HG03060 (cell line): ENCODE measurements at regions not wholly inside any gene's neighbourhood (a gene's known extent, or its start where the extent isn't known, plus 50 kb on each side); places are given as distances from the start of the nearest gene placed in this dataset.

Experiments used
- ATAC-seq: cut with Tn5 transposase; IDR thresholded peaks from one replicate; pipeline ENCODE4 v1.9.1; 2021; ENCODE audit warnings: low read depth, moderate number of reproducible peaks; ENCODE audit not compliant: unreplicated experiment

DNA sequence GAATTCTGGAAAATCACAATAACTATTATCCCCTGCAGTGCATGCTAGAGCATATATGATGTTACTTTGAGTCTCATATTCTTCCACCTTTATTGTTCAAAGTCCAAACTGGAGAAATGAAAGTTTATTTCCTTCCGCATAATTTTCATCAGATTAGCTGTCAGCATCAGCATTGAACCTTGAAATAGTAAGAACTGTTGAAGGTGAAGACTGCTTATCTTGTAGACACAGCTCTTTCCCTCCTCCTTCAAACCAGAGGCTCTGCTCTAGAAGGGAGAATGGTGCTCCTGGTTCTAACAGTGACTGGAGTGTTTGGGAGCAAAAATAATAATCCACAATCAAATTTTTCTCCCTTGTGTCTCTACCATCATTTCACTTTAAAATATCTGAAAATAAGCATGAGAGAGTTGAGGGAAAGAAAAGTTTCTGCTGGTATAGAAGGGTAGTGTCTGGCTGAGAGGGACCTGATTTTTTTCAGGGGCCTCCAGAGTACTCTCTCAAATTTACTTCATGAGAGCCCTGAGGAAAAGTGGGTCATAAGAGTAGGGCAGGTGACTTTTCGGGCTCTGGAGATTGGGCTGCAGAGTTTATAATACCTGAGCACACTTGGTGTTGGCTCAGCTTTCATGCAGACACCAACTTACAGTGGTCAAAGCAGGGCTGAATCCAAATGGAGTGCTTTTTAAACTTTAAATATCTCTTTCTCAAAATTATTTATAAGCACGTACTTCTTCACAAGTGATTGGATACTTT is 170.4 kb downstream of the ZDHHC21 start:
- no peak for ATAC-seq

DNA sequence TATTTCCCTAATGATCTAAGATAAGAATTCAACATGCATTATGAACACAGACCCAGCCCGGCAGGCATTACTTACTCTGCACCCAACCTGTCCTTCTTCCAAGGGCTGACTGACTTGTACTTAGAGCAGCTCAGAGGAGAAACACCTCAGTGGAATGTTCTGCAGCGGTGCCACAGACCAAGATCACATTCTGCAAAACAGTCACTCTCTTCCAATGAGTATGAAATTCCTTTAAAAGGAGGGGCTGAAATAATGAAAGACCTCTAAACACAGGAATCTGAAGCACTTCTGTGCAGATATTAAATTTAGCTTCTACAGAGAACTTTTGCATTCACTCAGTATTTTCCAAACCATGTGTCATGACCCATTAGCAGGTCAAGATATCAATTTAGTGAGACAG is 172.9 kb downstream of the ZDHHC21 start:
- no peak for ATAC-seq

DNA sequence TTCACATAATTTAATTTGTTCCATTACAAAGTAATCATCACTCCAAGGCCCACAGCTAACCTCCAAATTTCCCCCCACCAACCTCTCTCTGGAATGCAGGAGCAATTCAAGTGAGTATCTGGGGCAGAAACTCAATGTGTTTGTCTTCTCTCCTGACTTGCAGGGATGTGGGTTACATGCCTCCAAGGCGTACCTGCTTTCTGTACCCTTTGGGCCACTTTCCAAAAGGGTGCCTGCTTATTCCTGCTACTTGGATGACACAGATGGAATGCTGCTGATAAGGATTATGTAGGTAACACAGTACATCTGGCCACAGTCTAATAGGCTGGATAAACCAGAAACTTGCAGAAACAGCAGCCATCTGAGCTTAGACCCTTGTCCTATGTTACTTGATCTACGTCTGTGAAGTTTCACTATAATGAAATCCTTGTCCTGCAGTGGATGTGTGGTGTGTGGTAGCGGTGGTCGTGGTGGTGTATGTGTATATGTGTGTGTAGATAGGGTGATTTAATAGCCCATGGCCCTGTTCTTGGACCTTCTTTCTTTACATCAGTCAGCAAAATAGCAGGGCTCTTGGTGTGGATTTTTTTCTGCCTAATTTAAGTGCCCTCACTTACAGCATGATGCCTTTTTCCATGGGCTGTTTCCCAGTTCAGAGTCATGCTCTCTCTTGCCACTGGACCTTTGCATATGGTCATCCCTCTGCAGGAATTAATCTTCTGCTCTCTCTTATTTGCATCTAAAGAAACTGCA is 175.9 kb downstream of the ZDHHC21 start:
- ATAC-seq, result no peak

DNA sequence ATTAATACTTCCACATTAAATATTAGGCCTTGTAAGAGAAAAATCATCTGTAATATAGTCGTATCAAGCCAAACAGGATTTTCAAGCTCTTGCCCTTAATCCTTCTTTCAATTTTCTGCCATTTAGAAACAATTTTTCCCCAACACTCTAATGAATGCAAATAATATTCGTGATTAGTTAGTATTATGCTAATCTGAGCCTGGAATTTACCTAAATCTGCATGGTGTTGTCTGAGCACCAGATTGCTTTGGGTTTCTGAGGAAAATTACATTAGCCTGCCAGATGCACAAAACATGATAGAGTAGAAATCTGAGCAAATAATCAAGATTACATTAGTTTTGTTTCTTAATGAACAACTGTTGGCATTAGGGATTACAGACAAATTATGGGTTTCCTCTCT is 176.6 kb downstream of the ZDHHC21 start:
- no peak for ATAC-seq

- no peak for ATAC-seq
These were observed 177.5 kb downstream of the ZDHHC21 start for GRCh38 chr9:14515571-14516198.

- no peak for ATAC-seq
These were observed 178.2 kb downstream of the ZDHHC21 start for GRCh38 chr9:14515049-14515448.

- no peak for ATAC-seq
These were observed 180.3 kb downstream of the ZDHHC21 start for GRCh38 chr9:14512942-14513341.

DNA sequence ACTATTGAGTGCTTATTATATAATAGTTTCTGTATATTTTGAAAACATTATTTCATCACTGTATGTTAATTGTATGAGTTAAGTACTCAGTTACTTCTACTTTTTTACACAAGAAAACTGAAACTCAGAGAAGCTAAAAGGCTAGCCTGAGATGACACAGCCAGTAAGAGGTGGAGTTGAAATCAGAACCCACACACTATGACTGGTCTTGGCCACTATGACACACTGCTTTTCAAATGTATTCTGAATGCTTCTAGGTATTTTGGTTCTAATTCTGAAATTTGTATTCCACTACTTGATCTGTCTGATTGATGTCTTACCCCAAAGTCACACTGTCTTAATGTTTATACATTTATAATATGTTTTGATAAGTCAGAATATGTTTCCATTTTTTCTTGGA is 181.8 kb downstream of the ZDHHC21 start:
- ATAC-seq, result no peak

GRCh38 chr9:14508884-14509283 is 184.3 kb downstream of the ZDHHC21 start:
- ATAC-seq, result no peak

- no peak for ATAC-seq
These were observed 187.4 kb upstream of the NFIB start for GRCh38 chr9:14501366-14501765.

DNA sequence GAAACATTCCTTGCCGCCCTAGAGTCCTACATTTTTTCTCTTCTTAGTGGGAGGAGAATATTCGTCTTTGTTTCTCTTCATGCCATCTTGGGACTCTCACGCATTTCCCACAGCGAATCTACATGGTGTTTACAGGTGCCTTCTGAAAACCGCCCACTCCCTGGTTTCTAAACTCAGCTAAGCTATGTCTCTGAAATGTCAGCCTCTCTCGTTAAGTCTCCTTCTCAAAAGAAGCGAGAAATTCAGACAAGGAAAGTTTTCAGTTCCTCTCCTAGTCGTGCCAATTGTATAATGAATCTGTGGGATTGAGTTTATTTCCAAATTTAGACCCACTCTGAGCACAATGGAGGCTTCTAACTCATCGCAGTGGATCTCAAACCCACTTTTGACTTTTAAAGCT is 186.8 kb upstream of the NFIB start:
- no peak for ATAC-seq

DNA sequence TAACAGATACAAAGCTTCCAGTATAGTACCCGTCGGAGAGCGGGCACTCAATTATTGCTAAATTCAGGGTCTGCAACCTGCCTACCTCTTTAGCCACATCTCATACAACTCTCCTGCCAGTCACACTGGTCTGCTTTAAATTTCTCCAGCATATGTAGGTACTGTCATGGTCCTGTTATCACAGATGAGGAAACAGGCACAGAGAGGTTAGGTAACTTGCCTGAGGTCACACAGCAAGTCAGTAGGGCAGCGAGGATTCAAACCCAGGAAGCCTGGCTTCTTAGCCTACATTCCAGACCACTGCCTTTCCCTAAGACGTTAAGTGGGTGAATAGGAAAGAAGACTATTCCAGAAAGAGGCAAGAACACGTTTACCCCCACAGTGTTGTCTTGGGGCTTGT is 186.0 kb upstream of the NFIB start:
- no peak for ATAC-seq

DNA sequence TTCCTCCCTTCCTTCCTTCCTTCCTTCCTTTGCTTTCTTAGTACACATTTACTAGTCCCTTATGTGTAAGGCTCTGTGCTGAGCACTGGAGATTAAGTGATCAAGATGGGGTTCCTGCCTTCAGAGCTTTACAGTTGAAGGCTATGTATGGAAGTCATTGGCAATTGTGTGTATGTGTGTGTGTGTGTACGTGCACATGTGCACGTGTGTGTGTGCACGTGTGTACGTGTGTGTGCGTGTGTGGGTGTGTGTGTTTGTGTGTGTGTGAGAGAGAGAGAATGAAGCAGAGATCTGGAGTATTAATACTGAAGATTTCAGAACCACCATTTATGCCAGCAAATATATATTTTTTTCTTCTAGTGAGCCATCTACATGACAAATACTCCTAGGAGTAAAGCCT is 184.9 kb upstream of the NFIB start:
- no peak for ATAC-seq

DNA sequence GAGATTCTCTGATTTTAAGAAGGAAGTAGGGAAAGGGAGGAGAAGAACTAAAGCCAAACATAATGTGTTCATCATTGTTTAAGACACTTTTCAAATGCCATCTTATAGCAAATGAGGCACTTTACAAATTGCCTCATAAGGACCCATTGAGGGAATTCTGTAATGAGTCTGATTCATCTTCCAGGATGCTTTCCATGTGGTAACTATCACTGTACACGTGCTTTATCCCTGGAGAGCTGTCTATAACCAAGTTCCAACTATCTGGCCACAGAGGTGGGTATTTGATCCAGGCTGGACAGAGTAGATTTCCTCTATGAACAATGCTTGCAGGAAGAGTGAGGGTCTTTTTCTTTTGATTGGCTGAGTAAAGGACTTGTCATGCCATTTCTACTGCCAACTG is 183.5 kb upstream of the NFIB start:
- no peak for ATAC-seq

DNA sequence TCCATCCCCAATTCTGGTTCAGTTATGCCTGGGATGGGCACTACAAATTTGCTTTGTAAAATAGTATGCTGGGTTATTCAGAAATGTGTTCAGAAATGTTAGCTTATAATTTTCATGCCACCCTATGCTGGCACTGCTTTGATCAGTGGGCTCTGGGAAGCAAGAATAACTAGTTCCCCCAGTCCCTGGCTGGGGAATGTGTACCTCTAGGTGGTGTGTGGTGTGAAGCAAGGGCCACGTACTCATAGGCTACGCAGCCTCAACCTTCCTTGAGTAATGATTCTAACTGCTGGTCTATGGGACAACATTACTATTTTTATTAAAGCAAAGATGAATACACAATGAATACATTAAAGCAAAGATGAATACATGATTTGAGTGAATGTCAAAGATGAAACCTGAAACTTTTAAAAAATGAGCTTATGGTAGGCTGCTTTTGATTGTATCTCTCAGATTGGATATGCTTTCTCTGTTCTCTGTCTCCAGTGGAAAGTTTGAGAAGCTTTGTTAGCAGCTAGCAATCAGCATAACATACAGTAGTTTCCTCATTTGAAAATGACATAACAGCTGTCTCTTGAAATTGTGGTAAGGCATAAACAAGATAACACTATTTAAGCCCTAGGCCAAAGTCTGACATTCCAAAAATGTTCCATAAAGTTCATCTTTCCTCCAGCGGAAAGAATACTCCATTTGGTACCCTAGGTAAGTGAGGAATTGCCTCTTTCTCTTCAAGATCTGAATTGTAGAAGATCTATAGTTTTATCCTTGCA is 174.7 kb upstream of the NFIB start:
- ATAC-seq, result no peak

- no peak for ATAC-seq
These were observed 173.7 kb upstream of the NFIB start for GRCh38 chr9:14487547-14488185.

- ATAC-seq, result no peak
These were observed 171.4 kb upstream of the NFIB start for GRCh38 chr9:14485366-14485765.

DNA sequence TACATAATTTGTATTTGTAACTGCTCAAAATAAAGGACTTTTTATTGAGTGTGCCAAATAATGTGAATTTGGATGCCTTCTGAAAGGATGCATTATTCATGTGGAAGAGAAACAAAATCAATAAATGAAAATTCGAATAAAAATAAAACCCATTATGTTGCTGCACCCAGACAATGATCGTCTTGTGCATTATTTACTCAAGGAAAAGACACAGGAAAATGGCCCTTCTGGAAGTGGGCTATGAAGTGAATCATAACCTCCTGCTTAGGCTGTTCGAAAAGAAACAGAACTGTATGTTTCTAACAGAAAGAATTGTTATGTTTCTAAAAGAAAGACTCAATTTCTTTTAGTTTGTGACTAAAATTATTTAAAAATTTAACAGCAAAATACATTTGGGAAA is 168.9 kb upstream of the NFIB start:
- ATAC-seq, result no peak

DNA sequence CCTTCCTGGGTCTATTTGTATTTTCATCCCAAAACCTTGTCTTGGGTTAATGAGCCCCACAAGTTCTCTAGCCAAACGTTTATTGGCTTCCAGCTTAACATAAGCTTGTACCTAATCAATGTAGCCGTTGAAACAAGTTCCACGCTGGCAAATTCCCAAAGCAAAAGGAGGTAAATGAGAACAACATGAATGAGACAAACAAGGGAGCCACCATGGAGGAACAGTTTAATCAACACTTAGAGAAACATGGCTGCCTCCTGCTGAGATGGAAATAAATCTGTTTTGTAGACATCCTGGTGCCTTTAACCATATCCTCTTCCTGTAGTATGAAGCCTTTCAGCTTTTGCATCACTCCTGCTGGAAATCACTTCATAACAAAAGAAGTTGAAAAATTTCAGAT is 166.6 kb upstream of the NFIB start:
- ATAC-seq, result no peak

GRCh38 chr9:14479163-14479560 is 165.2 kb upstream of the NFIB start:
- no peak for ATAC-seq
